ENCODE measurements at regions not wholly inside any gene's neighbourhood (a gene's known extent, or its start where the extent isn't known, plus 50 kb on each side); places are given as distances from the start of the nearest gene placed in this dataset.

- no peak overlapping the region for H3K4me3 ChIP-seq
- H3K9me3 Mint-ChIP-seq, result peaks cover 100% of the 10 kb centered on the region
- H3K27ac ChIP-seq (ENCODE audit: low read depth), result no peak overlapping the region
- H3K4me1 Mint-ChIP-seq, result no peaks in the 10 kb centered on the region
- H3K9me2 ChIP-seq (ENCODE audit: insufficient read depth), result no peaks in the 10 kb centered on the region
- H3F3A ChIP-seq (replicated peaks; ENCODE audit: low read depth), result no peaks in the 10 kb centered on the region
- DNase-seq (ENCODE audit: low spot score), result no peak
- no peaks in the 10 kb centered on the region for H3K79me2 ChIP-seq (replicated peaks; ENCODE audit: insufficient read depth)
- H3K4me1 ChIP-seq (ENCODE audit: insufficient read depth), result no peaks in the 10 kb centered on the region
- H3K27me3 Mint-ChIP-seq (ENCODE audit: insufficient read depth, low read depth, poor library complexity), result peaks cover 2% of the 10 kb centered on the region
- H3K36me3 Mint-ChIP-seq (ENCODE audit: low read depth), result peaks cover 42% of the 10 kb centered on the region
- H3K4me3 Mint-ChIP-seq, result no peak overlapping the region
- H3K27me3 ChIP-seq (ENCODE audit: insufficient read depth), result no peaks in the 10 kb centered on the region
- no peak overlapping the region for H3K27ac Mint-ChIP-seq
- no peak overlapping the region for H3K4me2 ChIP-seq
- H3K36me3 ChIP-seq (ENCODE audit: insufficient read depth), result no peaks in the 10 kb centered on the region
- no peak for ATAC-seq
- no peaks in the 10 kb centered on the region for H4K20me1 ChIP-seq (replicated peaks; ENCODE audit: insufficient read depth)
- H2AFZ ChIP-seq, result no peak overlapping the region
- TF ChIP-seq ZNF114 (CRISPR knock-in tag; IDR thresholded peaks at IDR 0.05), result no peak
- TF ChIP-seq CTCF (conservative IDR thresholded peaks at IDR 0.05; ENCODE audit: low read depth in 2 of 2), result no peak
These were observed 546.6 kb upstream of the TMEM132C start for GRCh38 chr12:127720334-127720733.

GRCh38 chr12:127722611-127723010 is 544.4 kb upstream of the TMEM132C start:
- Mint-ChIP-seq H3K27ac (no peak overlapping the region), H3K4me1 (no peaks in the 10 kb centered on the region), H3K9me3 (peaks cover 100% of the 10 kb centered on the region), H3K36me3 (ENCODE audit: low read depth) (peaks cover 43% of the 10 kb centered on the region), H3K4me3 (no peak overlapping the region), H3K27me3 (ENCODE audit: insufficient read depth, low read depth, poor library complexity) (no peaks in the 10 kb centered on the region)
- Histone ChIP-seq H3K4me1 (ENCODE audit: insufficient read depth) (no peaks in the 10 kb centered on the region), H3K36me3 (ENCODE audit: insufficient read depth) (no peaks in the 10 kb centered on the region), H4K20me1 (replicated peaks; ENCODE audit: insufficient read depth) (no peaks in the 10 kb centered on the region), H3K27ac (ENCODE audit: low read depth) (no peak overlapping the region), H3K79me2 (replicated peaks; ENCODE audit: insufficient read depth) (no peaks in the 10 kb centered on the region), H3F3A (replicated peaks; ENCODE audit: low read depth) (no peaks in the 10 kb centered on the region), H3K9me2 (ENCODE audit: insufficient read depth) (no peaks in the 10 kb centered on the region), H2AFZ (no peak overlapping the region), H3K4me2 (no peak overlapping the region), H3K4me3 (no peak overlapping the region), H3K27me3 (ENCODE audit: insufficient read depth) (no peaks in the 10 kb centered on the region)
- DNase-seq (ENCODE audit: low spot score), result no peak
- ATAC-seq, result no peak
- TF ChIP-seq POLR2AphosphoS5 (IDR thresholded peaks at IDR 0.05; ENCODE audit: low read depth), result no peak
- TF ChIP-seq, protein P1, sequence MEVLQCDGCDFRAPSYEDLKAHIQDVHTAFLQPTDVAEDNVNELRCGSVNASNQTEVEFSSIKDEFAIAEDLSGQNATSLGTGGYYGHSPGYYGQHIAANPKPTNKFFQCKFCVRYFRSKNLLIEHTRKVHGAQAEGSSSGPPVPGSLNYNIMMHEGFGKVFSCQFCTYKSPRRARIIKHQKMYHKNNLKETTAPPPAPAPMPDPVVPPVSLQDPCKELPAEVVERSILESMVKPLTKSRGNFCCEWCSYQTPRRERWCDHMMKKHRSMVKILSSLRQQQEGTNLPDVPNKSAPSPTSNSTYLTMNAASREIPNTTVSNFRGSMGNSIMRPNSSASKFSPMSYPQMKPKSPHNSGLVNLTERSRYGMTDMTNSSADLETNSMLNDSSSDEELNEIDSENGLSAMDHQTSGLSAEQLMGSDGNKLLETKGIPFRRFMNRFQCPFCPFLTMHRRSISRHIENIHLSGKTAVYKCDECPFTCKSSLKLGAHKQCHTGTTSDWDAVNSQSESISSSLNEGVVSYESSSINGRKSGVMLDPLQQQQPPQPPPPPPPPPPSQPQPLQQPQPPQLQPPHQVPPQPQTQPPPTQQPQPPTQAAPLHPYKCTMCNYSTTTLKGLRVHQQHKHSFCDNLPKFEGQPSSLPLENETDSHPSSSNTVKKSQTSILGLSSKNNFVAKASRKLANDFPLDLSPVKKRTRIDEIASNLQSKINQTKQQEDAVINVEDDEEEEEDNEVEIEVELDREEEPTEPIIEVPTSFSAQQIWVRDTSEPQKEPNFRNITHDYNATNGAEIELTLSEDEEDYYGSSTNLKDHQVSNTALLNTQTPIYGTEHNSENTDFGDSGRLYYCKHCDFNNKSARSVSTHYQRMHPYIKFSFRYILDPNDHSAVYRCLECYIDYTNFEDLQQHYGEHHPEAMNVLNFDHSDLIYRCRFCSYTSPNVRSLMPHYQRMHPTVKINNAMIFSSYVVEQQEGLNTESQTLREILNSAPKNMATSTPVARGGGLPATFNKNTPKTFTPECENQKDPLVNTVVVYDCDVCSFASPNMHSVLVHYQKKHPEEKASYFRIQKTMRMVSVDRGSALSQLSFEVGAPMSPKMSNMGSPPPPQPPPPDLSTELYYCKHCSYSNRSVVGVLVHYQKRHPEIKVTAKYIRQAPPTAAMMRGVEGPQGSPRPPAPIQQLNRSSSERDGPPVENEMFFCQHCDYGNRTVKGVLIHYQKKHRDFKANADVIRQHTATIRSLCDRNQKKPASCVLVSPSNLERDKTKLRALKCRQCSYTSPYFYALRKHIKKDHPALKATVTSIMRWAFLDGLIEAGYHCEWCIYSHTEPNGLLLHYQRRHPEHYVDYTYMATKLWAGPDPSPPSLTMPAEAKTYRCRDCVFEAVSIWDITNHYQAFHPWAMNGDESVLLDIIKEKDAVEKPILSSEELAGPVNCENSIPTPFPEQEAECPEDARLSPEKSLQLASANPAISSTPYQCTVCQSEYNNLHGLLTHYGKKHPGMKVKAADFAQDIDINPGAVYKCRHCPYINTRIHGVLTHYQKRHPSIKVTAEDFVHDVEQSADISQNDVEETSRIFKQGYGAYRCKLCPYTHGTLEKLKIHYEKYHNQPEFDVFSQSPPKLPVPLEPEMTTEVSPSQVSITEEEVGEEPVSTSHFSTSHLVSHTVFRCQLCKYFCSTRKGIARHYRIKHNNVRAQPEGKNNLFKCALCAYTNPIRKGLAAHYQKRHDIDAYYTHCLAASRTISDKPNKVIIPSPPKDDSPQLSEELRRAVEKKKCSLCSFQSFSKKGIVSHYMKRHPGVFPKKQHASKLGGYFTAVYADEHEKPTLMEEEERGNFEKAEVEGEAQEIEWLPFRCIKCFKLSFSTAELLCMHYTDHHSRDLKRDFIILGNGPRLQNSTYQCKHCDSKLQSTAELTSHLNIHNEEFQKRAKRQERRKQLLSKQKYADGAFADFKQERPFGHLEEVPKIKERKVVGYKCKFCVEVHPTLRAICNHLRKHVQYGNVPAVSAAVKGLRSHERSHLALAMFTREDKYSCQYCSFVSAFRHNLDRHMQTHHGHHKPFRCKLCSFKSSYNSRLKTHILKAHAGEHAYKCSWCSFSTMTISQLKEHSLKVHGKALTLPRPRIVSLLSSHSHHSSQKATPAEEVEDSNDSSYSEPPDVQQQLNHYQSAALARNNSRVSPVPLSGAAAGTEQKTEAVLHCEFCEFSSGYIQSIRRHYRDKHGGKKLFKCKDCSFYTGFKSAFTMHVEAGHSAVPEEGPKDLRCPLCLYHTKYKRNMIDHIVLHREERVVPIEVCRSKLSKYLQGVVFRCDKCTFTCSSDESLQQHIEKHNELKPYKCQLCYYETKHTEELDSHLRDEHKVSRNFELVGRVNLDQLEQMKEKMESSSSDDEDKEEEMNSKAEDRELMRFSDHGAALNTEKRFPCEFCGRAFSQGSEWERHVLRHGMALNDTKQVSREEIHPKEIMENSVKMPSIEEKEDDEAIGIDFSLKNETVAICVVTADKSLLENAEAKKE (CRISPR knock-in tag; IDR thresholded peaks at IDR 0.05), result no peak
- TF ChIP-seq, protein P2, sequence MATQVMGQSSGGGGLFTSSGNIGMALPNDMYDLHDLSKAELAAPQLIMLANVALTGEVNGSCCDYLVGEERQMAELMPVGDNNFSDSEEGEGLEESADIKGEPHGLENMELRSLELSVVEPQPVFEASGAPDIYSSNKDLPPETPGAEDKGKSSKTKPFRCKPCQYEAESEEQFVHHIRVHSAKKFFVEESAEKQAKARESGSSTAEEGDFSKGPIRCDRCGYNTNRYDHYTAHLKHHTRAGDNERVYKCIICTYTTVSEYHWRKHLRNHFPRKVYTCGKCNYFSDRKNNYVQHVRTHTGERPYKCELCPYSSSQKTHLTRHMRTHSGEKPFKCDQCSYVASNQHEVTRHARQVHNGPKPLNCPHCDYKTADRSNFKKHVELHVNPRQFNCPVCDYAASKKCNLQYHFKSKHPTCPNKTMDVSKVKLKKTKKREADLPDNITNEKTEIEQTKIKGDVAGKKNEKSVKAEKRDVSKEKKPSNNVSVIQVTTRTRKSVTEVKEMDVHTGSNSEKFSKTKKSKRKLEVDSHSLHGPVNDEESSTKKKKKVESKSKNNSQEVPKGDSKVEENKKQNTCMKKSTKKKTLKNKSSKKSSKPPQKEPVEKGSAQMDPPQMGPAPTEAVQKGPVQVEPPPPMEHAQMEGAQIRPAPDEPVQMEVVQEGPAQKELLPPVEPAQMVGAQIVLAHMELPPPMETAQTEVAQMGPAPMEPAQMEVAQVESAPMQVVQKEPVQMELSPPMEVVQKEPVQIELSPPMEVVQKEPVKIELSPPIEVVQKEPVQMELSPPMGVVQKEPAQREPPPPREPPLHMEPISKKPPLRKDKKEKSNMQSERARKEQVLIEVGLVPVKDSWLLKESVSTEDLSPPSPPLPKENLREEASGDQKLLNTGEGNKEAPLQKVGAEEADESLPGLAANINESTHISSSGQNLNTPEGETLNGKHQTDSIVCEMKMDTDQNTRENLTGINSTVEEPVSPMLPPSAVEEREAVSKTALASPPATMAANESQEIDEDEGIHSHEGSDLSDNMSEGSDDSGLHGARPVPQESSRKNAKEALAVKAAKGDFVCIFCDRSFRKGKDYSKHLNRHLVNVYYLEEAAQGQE (IDR thresholded peaks at IDR 0.05; ENCODE audit: unreplicated experiment), result no peak
- no peak for TF ChIP-seq JUNB (IDR thresholded peaks at IDR 0.05; ENCODE audit: unreplicated experiment)
- TF ChIP-seq, protein P3, sequence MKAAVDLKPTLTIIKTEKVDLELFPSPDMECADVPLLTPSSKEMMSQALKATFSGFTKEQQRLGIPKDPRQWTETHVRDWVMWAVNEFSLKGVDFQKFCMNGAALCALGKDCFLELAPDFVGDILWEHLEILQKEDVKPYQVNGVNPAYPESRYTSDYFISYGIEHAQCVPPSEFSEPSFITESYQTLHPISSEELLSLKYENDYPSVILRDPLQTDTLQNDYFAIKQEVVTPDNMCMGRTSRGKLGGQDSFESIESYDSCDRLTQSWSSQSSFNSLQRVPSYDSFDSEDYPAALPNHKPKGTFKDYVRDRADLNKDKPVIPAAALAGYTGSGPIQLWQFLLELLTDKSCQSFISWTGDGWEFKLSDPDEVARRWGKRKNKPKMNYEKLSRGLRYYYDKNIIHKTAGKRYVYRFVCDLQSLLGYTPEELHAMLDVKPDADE (IDR thresholded peaks at IDR 0.05), result no peak
- TF ChIP-seq CTCF (conservative IDR thresholded peaks at IDR 0.05; ENCODE audit: low read depth in 2 of 2), result no peak
